K562 (cell line): ENCODE measurements at regions not wholly inside any gene's neighbourhood (a gene's known extent, or its start where the extent isn't known, plus 50 kb on each side); places are given as distances from the start of the nearest gene placed in this dataset.
A peak's percentile ranks its signal among the peaks of the same experiment; 100 is the strongest.

Experiments
- ATAC-seq: fragments of 200-7000 bp; cut with Tn5 transposase; 3 replicates; pipeline ENCODE4 v1.9.1; 2020; ENCODE audit warnings: moderate library complexity
- BruUV-seq: library from RNA; stranded (reverse); fragments of 400-500 nt; replicated peaks from 2 replicates; lab custom pipeline; 2021; lab: Mats Ljungman, UMichigan
- CTCF ChIA-PET: fragments of 300-600 bp; formaldehyde crosslinking; extraction: SDS; loops from one replicate; lab custom pipeline; 2021; ENCODE audit warnings: low intra/inter-chr PET ratio; lab: Yijun Ruan, JAX
- POLR2A ChIA-PET: fragments of 300-600, 350-650 bp; sonication (Branson Sonifier 250); formaldehyde crosslinking; extraction: SDS; loops from one replicate; lab custom pipeline; 2021; ENCODE audit warnings: antibody characterized with exemption, inconsistent platforms; lab: Yijun Ruan, JAX
- DNase-seq, 4 experiments: peaks; one replicate each; pipeline versions ENCODE4 v3.0.0 to v3.0.0-alpha.2; 2011 to 2018; ENCODE audit warnings: low spot score in 3 of 4, mixed read lengths in 3 of 4; ENCODE audit errors: extremely low read depth in 1 of 4
- FAIRE-seq: peaks from 2 replicates; lab custom pipeline; 2011; peaks lifted over from hg19 to GRCh38; lab: Jason Lieb, UNC
- H2AFZ ChIP-seq: 2 replicates; pipeline ENCODE4 v1.6.0; 2011; ENCODE audit warnings: low read depth, low read length, control low read depth, inconsistent platforms
- H3K27ac ChIP-seq: fragments of 200-600 bp; 3 replicates; pipeline ENCODE4 v1.8.0; 2011; ENCODE audit warnings: low read depth, mild to moderate bottlenecking, control low read depth, inconsistent platforms, low read length, moderate library complexity, mixed read lengths; ENCODE audit errors: extremely low read depth
- H3K27me3 ChIP-seq, 2 experiments: fragments of 300-600 bp in 1 of 2; 2 replicates in 1 of 2; 3 replicates in 1 of 2; pipeline versions ENCODE4 v1.6.0 to v1.8.0; 2011; ENCODE audit warnings: inconsistent platforms in 2 of 2, low read length in 2 of 2, mild to moderate bottlenecking in 1 of 2, mixed read lengths in 1 of 2, moderate library complexity in 1 of 2; ENCODE audit not compliant: control insufficient read depth in 2 of 2, insufficient read depth in 2 of 2
- H3K36me3 ChIP-seq: fragments of 300-600 bp; 3 replicates; pipeline ENCODE4 v1.8.0; 2011; ENCODE audit warnings: mild to moderate bottlenecking, low read length, inconsistent platforms; ENCODE audit not compliant: control insufficient read depth, insufficient read depth
- H3K4me1 ChIP-seq, 2 experiments: fragments of 200-600 bp in 1 of 2; replicated peaks in 1 of 2; 2 replicates in 1 of 2; 3 replicates in 1 of 2; pipeline versions ENCODE4 v1.5.1 to v1.8.0; 2011; ENCODE audit warnings: inconsistent platforms in 2 of 2, low read length in 2 of 2, mild to moderate bottlenecking in 1 of 2, mixed read lengths in 1 of 2, moderate library complexity in 1 of 2; ENCODE audit not compliant: control insufficient read depth in 2 of 2, insufficient read depth in 2 of 2
- H3K4me2 ChIP-seq: 2 replicates; pipeline ENCODE4 v1.6.1; 2011; ENCODE audit warnings: low read length, control low read depth, inconsistent platforms, mixed read lengths; ENCODE audit not compliant: insufficient read depth
- H3K4me3 ChIP-seq: fragments of 200-600 bp; sonication (generic), shearing (Covaris generic); 2 replicates; pipeline ENCODE4 v1.5.1; 2016; ENCODE audit warnings: control low read depth, inconsistent platforms
- H3K79me2 ChIP-seq: fragments of 200-600 bp; 3 replicates; pipeline ENCODE4 v1.8.0; 2011; ENCODE audit warnings: low read length, inconsistent platforms; ENCODE audit not compliant: control insufficient read depth, insufficient read depth
- H3K9ac ChIP-seq, 2 experiments: 2 replicates each; pipeline versions ENCODE4 v1.6.0 to v1.6.1; 2011; ENCODE audit warnings: low read depth in 2 of 2, low read length in 2 of 2, control low read depth in 1 of 2, inconsistent platforms in 1 of 2, mild to moderate bottlenecking in 1 of 2, mixed read lengths in 1 of 2; ENCODE audit not compliant: insufficient read depth in 1 of 2
- H3K9me1 ChIP-seq: one replicate; pipeline ENCODE4 v1.6.0; 2011; ENCODE audit warnings: inconsistent platforms, mild to moderate bottlenecking, low read length, moderate library complexity; ENCODE audit not compliant: control insufficient read depth, insufficient read depth
- H3K9me3 ChIP-seq: replicated peaks from 2 replicates; pipeline ENCODE4 v1.5.1; 2011; ENCODE audit warnings: low read depth, low read length, inconsistent platforms; ENCODE audit not compliant: control insufficient read depth, insufficient read depth
- H4K20me1 ChIP-seq: replicated peaks from 2 replicates; pipeline ENCODE4 v1.6.1; 2011; ENCODE audit warnings: low read length, inconsistent platforms, mixed read lengths; ENCODE audit not compliant: control insufficient read depth, insufficient read depth
- CSDE1 ChIP-seq, 2 experiments: fragments of 450-650 bp; IDR thresholded peaks; 2 replicates each; pipeline ENCODE4 v1.6.1; 2016; ENCODE audit warnings: mild to moderate bottlenecking in 1 of 2
- FOXO4 ChIP-seq: fragments of 450-650 bp; formaldehyde crosslinking; IDR thresholded peaks from 2 replicates; pipeline ENCODE4 v1.4.0; 2020; ENCODE audit warnings: mild to moderate bottlenecking, moderate library complexity
- NFYB ChIP-seq: IDR thresholded peaks from 2 replicates; pipeline ENCODE4 v1.6.1; 2011; ENCODE audit warnings: mild to moderate bottlenecking, moderate library complexity; ENCODE audit not compliant: insufficient read length; ENCODE audit errors: extremely low read depth
- NR2C1 ChIP-seq, 2 experiments: fragments of 450-650 bp; IDR thresholded peaks; 2 replicates each; pipeline ENCODE4 v1.6.1; 2017; ENCODE audit warnings: mild to moderate bottlenecking in 2 of 2, antibody characterized with exemption in 1 of 2, inconsistent platforms in 1 of 2, missing compliant biosample characterization in 1 of 2, missing genetic modification characterization in 1 of 2
- NR4A1 ChIP-seq, 2 experiments: fragments of 250-450 bp in 1 of 2; fragments of 450-650 bp in 1 of 2; sonication (Bioruptor Pico) in 1 of 2; IDR thresholded peaks; 2 replicates each; pipeline versions ENCODE4 v1.4.0 to v1.6.1; 2016 to 2020; ENCODE audit warnings: mild to moderate bottlenecking in 2 of 2, missing compliant biosample characterization in 1 of 2, missing genetic modification characterization in 1 of 2, moderate library complexity in 1 of 2
- NRF1 ChIP-seq, 2 experiments: fragments of 450-650 bp; IDR thresholded peaks in 1 of 2; conservative IDR thresholded peaks in 1 of 2; 2 replicates each; pipeline ENCODE4 v1.6.1; 2014; ENCODE audit warnings: mild to moderate bottlenecking in 2 of 2
- ZNF512 ChIP-seq: IDR thresholded peaks from 2 replicates; pipeline ENCODE4 v1.6.1; 2016; ENCODE audit warnings: missing genetic modification characterization, missing compliant biosample characterization
- WGBS: fragments of 100-300 bp; shearing (Covaris generic); methylation state at CpG from one replicate; pipeline ENCODE4 v1.1.6; 2016; ENCODE audit warnings: low coverage, mixed read lengths; ENCODE audit not compliant: insufficient coverage; ENCODE audit errors: missing lambda C conversion rate; 5-methylcytosine and 5-hydroxymethylcytosine counted together
- in situ Hi-C: fragments of 300-500 bp; cut with MboI; formaldehyde crosslinking; loops from 4 replicates; pipeline ENCODE4 v1.15.0; 2018; ENCODE audit warnings: inconsistent platforms, mixed read lengths
- intact Hi-C: fragments of 100-400 bp; cut with micrococcal nuclease; formaldehyde crosslinking; loops from 2 replicates; pipeline ENCODE4 v1.14.2; 2022

- POLR2A ChIA-PET: no interaction called here
These were observed 102.0 kb downstream of the ERMARD start for GRCh38 chr6:169853196-169854082.

GRCh38 chr6:169852504-169853195 is 101.2 kb downstream of the ERMARD start:
- WGBS: 2% methylated on average over 5 of the region's 5 CpGs
- DNase-seq (no peak), FAIRE-seq (peak; percentile 35), ATAC-seq (no peak)
- Histone ChIP-seq H3K27ac (no peak overlapping the region), H3K79me2 (no peaks in the 10 kb centered on the region), H4K20me1 (no peaks in the 10 kb centered on the region; the same call in 1 of the 2 replicates), H3K9me3 (no peaks in the 10 kb centered on the region; the same call in 1 of the 2 replicates), H3K36me3 (no peaks in the 10 kb centered on the region), H3K27me3 (peaks cover 23 to 63% of the 10 kb centered on the region in 2 experiments; a peak in 4 of 5 replicates), H3K9me1 (no peaks in the 10 kb centered on the region), H3K9ac (no peak overlapping the region), H3K4me3 (no peak overlapping the region), H2AFZ (no peak overlapping the region), H3K4me2 (no peak overlapping the region), H3K4me1 (peaks cover 0 to 8% of the 10 kb centered on the region in 2 experiments; a peak in 2 of 5 replicates)
- no peak for TF ChIP-seq ZNF512 (tag)
- no peak for TF ChIP-seq NR2C1 (IDR thresholded peaks at IDR 0.05)
- no peak for TF ChIP-seq NR2C1 (tag; IDR thresholded peaks at IDR 0.05)
- TF ChIP-seq NFYB: no peak
- no peak for TF ChIP-seq FOXO4 (CRISPR knock-in tag)
- no peak for TF ChIP-seq NR4A1 (CRISPR knock-in tag; IDR thresholded peaks at IDR 0.05)
- TF ChIP-seq NR4A1 (tag; IDR thresholded peaks at IDR 0.05): no peak
- no TSS peak for BruUV-seq
- POLR2A ChIA-PET: no interaction called here
- intact Hi-C loops: no loop called here
- in situ Hi-C loops: no loop called here
- CTCF ChIA-PET: no interaction called here

More at GRCh38 chr6:169853196-169854082, 102.0 kb downstream of the ERMARD start:
- CTCF ChIA-PET: no interaction called here
- Histone ChIP-seq H3K4me2 (no peak overlapping the region), H3K36me3 (no peaks in the 10 kb centered on the region), H3K79me2 (no peaks in the 10 kb centered on the region), H3K4me3 (no peak overlapping the region)
- no peak for FAIRE-seq
- in situ Hi-C loops: no loop called here
- no peak for ATAC-seq
- TF ChIP-seq NRF1 (conservative IDR thresholded peaks at IDR 0.05 in 1 of 2, IDR thresholded peaks at IDR 0.05 in 1 of 2): 0 out of 4 replicates have a peak, but pooled peaks of 1 of the 2 experiments have one; percentile 17
- TF ChIP-seq CSDE1 (IDR thresholded peaks at IDR 0.05): no peak
- TF ChIP-seq, all 486 proteins: peak for 1
- no peaks in the 10 kb centered on the region for H3K9me1 ChIP-seq
- H3K27ac ChIP-seq: no peak overlapping the region
- H3K27me3 ChIP-seq: peaks cover 24 to 64% of the 10 kb centered on the region in 2 experiments; a peak in 4 of 5 replicates
- H2AFZ ChIP-seq: no peak overlapping the region
- no TSS peak for BruUV-seq
- intact Hi-C loops: no loop called here
- no peaks in the 10 kb centered on the region; the same call in 1 of the 2 replicates for H4K20me1 ChIP-seq
- H3K9ac ChIP-seq: no peak overlapping the region
- DNase-seq: no peak
- no peaks in the 10 kb centered on the region; the same call in 1 of the 2 replicates for H3K9me3 ChIP-seq
- 3% methylated on average over 20 of the region's 20 CpGs for WGBS
- peaks cover 0 to 8% of the 10 kb centered on the region in 2 experiments; a peak in 2 of 5 replicates for H3K4me1 ChIP-seq
